Esophagus muscularis mucosa (tissue), 4 donors: ENCODE measurements at regions not wholly inside any gene's neighbourhood (a gene's known extent, or its start where the extent isn't known, plus 50 kb on each side); places are given as distances from the start of the nearest gene placed in this dataset.

ENCODE experiments used
- DNase-seq: peaks from one replicate; pipeline ENCODE4 v3.0.0-alpha.2; 2017; ENCODE audit errors: extremely low spot score
- H3K27ac ChIP-seq, 4 donors: fragments of 200-600 bp; sonication (generic); replicated peaks in 1 of 4; 1 replicate in 3 of 4; 2 replicates in 1 of 4; pipeline ENCODE4 v1.5.1; 2016 to 2019; ENCODE audit warnings: mild to moderate bottlenecking in 1 of 4
- H3K27me3 ChIP-seq, 4 donors: fragments of 200-600 bp; sonication (generic); one replicate each; pipeline versions ENCODE4 v1.5.1 to v1.6.0; 2016 to 2019
- H3K36me3 ChIP-seq, 4 donors: fragments of 200-600 bp; sonication (generic); one replicate each; pipeline ENCODE4 v1.5.1; 2016 to 2019
- H3K4me1 ChIP-seq, 4 donors: fragments of 200-600 bp; sonication (generic); one replicate each; pipeline ENCODE4 v1.5.1; 2016 to 2019
- H3K4me3 ChIP-seq, 4 donors: fragments of 200-600 bp; sonication (generic); 1 replicate in 2 of 4; 2 replicates in 2 of 4; pipeline ENCODE4 v1.5.1; 2016 to 2019; ENCODE audit warnings: mild to moderate bottlenecking in 4 of 4, moderate library complexity in 1 of 4
- H3K9me3 ChIP-seq, 4 donors: fragments of 200-600 bp; sonication (generic); 1 replicate in 3 of 4; 2 replicates in 1 of 4; pipeline ENCODE4 v1.5.1; 2016 to 2019
- EP300 ChIP-seq: sonication (generic); formaldehyde crosslinking; IDR thresholded peaks from one replicate; pipeline ENCODE4 v1.6.1; 2017; ENCODE audit warnings: antibody characterized with exemption
- POLR2A ChIP-seq: fragments of 450-650 bp; IDR thresholded peaks from one replicate; pipeline ENCODE4 v1.6.1; 2017; ENCODE audit warnings: antibody characterized with exemption, moderate library complexity, mild to moderate bottlenecking, low read depth
- POLR2AphosphoS5 ChIP-seq, 2 donors: sonication (generic); formaldehyde crosslinking; IDR thresholded peaks; one replicate each; pipeline ENCODE4 v1.6.1; 2017; ENCODE audit warnings: antibody characterized with exemption in 2 of 2
- WGBS: methylation state at CpG from one replicate; pipeline ENCODE4 v1.1.5; 2018; 5-methylcytosine and 5-hydroxymethylcytosine counted together
- intact Hi-C: fragments of 100-400 bp; cut with DNase I; formaldehyde crosslinking; loops from one replicate; pipeline ENCODE4 v1.15.1; 2023
- TF ChIP-seq, protein P1 (sequence below), 3 experiments: fragments of 200-600 bp in 2 of 3; fragments of 450-650 bp in 1 of 3; sonication (generic) in 2 of 3; IDR thresholded peaks; one replicate each; pipeline ENCODE4 v1.5.1; 2017 to 2019; ENCODE audit warnings: antibody characterized with exemption in 3 of 3, mild to moderate bottlenecking in 2 of 3, moderate library complexity in 1 of 3

DNA sequence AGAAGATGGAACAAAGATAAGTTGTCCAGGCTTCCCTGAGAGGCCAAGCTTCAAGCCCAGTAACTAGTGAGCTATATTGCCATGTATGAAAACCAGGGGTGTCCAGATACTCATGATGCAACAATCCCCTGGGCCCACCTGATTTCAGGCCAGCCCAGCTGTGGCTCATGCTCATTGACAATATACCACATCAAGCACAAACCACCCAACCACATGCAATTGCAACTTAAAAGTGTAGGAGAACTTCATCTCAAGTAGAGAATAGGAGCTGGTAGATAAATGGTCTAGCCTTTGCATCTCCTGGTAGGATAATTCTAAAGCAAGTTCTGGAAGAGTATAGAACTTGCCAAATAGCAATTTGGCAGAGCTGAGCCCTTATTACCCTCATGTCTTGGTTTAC is 561.3 kb downstream of the IGSF11 start:
- Histone ChIP-seq H3K9me3 (no peaks in the 10 kb centered on the region), H3K36me3 (peaks cover 0 to 3% (median 0%) of the 10 kb centered on the region in 4 donors), H3K4me1 (no peaks in the 10 kb centered on the region), H3K27ac (no peak overlapping the region), H3K4me3 (no peak overlapping the region), H3K27me3 (no peaks in the 10 kb centered on the region)
- DNase-seq = no peak
- TF ChIP-seq POLR2A = no peak
- no peak for TF ChIP-seq EP300
- TF ChIP-seq, protein P1, sequence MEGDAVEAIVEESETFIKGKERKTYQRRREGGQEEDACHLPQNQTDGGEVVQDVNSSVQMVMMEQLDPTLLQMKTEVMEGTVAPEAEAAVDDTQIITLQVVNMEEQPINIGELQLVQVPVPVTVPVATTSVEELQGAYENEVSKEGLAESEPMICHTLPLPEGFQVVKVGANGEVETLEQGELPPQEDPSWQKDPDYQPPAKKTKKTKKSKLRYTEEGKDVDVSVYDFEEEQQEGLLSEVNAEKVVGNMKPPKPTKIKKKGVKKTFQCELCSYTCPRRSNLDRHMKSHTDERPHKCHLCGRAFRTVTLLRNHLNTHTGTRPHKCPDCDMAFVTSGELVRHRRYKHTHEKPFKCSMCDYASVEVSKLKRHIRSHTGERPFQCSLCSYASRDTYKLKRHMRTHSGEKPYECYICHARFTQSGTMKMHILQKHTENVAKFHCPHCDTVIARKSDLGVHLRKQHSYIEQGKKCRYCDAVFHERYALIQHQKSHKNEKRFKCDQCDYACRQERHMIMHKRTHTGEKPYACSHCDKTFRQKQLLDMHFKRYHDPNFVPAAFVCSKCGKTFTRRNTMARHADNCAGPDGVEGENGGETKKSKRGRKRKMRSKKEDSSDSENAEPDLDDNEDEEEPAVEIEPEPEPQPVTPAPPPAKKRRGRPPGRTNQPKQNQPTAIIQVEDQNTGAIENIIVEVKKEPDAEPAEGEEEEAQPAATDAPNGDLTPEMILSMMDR (IDR thresholded peaks at IDR 0.05) = no peak
- no peak for TF ChIP-seq POLR2AphosphoS5 (IDR thresholded peaks at IDR 0.05)
- intact Hi-C loops = no loop called here

GRCh38 chr3:118476885-118477618 is 557.6 kb downstream of the IGSF11 start:
- intact Hi-C loops = no loop called here
- H3K4me3 ChIP-seq = no peak overlapping the region
- 90% methylated on average over 2 of the region's 2 CpGs for WGBS

GRCh38 chr3:118477768-118478167 is 556.9 kb downstream of the IGSF11 start:
- H3K36me3 ChIP-seq = no peaks in the 10 kb centered on the region
- H3K4me3 ChIP-seq = no peak overlapping the region
- no peaks in the 10 kb centered on the region for H3K9me3 ChIP-seq
- no peak for TF ChIP-seq EP300
- TF ChIP-seq POLR2AphosphoS5 (IDR thresholded peaks at IDR 0.05) = no peak
- TF ChIP-seq, protein P1 (IDR thresholded peaks at IDR 0.05) = no peak
- no peak for TF ChIP-seq POLR2A
- DNase-seq = no peak
- H3K27me3 ChIP-seq = no peaks in the 10 kb centered on the region
- intact Hi-C loops = no loop called here
- H3K4me1 ChIP-seq = no peaks in the 10 kb centered on the region
- H3K27ac ChIP-seq = no peak overlapping the region
- 28% methylated on average over 2 of the region's 2 CpGs for WGBS

More at GRCh38 chr3:118476885-118477618, 557.6 kb downstream of the IGSF11 start:
- Histone ChIP-seq H3K27me3 (no peaks in the 10 kb centered on the region), H3K9me3 (no peaks in the 10 kb centered on the region), H3K27ac (no peak overlapping the region), H3K4me1 (no peaks in the 10 kb centered on the region), H3K36me3 (no peaks in the 10 kb centered on the region)
- TF ChIP-seq EP300 (no peak), POLR2A (no peak), POLR2AphosphoS5 (IDR thresholded peaks at IDR 0.05) (no peak)
- TF ChIP-seq, protein P1 (IDR thresholded peaks at IDR 0.05) = no peak
- no peak for DNase-seq

- intact Hi-C loops = no loop called here
- Histone ChIP-seq H3K27ac (no peak overlapping the region), H3K9me3 (no peaks in the 10 kb centered on the region), H3K27me3 (no peaks in the 10 kb centered on the region), H3K4me1 (no peaks in the 10 kb centered on the region), H3K4me3 (no peak overlapping the region), H3K36me3 (no peaks in the 10 kb centered on the region)
- TF ChIP-seq EP300 = no peak
- WGBS = 87% methylated on average over 8 of the region's 8 CpGs
- DNase-seq = no peak
Measured at GRCh38 chr3:118478706-118479276, 555.9 kb downstream of the IGSF11 start.

- Histone ChIP-seq H3K36me3 (no peaks in the 10 kb centered on the region), H3K9me3 (no peaks in the 10 kb centered on the region), H3K27me3 (no peaks in the 10 kb centered on the region), H3K4me3 (no peak overlapping the region), H3K27ac (no peak overlapping the region), H3K4me1 (no peaks in the 10 kb centered on the region)
- no peak for DNase-seq
- intact Hi-C loops = no loop called here
- WGBS = 72% methylated on average over 1 of the region's 1 CpG
- TF ChIP-seq, protein P1 (IDR thresholded peaks at IDR 0.05) = no peak
- TF ChIP-seq POLR2AphosphoS5 (IDR thresholded peaks at IDR 0.05) (no peak), EP300 (no peak), POLR2A (no peak)
Measured at GRCh38 chr3:118479376-118479775, 555.3 kb downstream of the IGSF11 start.
